ENCODE measurements at regions not wholly inside any gene's neighbourhood (a gene's known extent, or its start where the extent isn't known, plus 50 kb on each side); places are given as distances from the start of the nearest gene placed in this dataset.

DNA sequence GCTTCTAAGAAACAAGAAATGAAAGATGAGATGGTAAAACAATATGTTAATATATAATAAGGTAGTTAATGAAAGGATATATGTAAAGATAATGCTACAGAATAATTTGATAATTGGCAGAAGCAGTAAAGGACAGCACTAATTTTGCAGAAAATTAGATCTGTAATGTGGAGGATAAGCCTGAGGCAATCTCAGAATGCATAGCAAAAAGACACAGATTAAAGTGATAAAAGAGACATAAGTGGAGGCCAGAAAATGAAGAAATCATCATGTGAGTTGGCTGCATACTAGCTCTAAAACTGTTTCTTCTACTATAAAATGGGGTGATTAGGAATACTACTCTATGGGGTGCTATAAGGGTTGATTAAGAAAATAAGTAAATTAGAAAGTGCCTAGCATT lies 225.9 kb downstream of the SEC61B start:
- peaks cover 0 to 21% (median 8%) of the 10 kb centered on the region in 4 donors for H3K4me1 ChIP-seq
- TF ChIP-seq, protein P1, sequence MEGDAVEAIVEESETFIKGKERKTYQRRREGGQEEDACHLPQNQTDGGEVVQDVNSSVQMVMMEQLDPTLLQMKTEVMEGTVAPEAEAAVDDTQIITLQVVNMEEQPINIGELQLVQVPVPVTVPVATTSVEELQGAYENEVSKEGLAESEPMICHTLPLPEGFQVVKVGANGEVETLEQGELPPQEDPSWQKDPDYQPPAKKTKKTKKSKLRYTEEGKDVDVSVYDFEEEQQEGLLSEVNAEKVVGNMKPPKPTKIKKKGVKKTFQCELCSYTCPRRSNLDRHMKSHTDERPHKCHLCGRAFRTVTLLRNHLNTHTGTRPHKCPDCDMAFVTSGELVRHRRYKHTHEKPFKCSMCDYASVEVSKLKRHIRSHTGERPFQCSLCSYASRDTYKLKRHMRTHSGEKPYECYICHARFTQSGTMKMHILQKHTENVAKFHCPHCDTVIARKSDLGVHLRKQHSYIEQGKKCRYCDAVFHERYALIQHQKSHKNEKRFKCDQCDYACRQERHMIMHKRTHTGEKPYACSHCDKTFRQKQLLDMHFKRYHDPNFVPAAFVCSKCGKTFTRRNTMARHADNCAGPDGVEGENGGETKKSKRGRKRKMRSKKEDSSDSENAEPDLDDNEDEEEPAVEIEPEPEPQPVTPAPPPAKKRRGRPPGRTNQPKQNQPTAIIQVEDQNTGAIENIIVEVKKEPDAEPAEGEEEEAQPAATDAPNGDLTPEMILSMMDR (IDR thresholded peaks at IDR 0.05) = no peak

DNA sequence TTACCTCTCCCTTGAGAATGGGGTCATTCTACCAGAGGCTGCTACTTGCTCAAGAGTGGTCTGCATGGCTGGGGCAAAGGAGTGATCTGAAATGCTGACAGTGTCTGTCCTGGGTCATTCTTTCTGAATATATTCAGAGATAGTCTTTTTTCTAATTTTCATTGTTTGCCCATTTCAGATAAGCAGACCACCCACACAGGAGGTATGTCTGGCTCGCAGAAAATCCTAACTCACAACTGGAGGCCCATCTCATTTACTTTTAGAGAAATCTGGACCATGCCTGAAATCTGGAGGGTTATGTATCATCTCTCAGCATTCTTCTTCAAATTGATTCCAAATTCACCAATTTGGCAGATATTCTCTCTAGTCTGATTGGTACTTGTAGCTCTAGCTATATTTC lies 227.6 kb downstream of the SEC61B start:
- TF ChIP-seq, protein P1 (IDR thresholded peaks at IDR 0.05) = no peak
- intact Hi-C loops (cut with DNase I; ENCODE audit: low total_unique reads) = no loop called here

More for the DNA sequence above, 225.9 kb downstream of the SEC61B start:
- Histone ChIP-seq H3K36me3 (no peaks in the 10 kb centered on the region), H3K4me3 (no peak overlapping the region), H3K27me3 (no peaks in the 10 kb centered on the region), H3K9me3 (no peaks in the 10 kb centered on the region), H3K27ac (no peak overlapping the region)
- intact Hi-C loops (cut with DNase I; ENCODE audit: low total_unique reads) = no loop called here
- no peak for DNase-seq

DNA sequence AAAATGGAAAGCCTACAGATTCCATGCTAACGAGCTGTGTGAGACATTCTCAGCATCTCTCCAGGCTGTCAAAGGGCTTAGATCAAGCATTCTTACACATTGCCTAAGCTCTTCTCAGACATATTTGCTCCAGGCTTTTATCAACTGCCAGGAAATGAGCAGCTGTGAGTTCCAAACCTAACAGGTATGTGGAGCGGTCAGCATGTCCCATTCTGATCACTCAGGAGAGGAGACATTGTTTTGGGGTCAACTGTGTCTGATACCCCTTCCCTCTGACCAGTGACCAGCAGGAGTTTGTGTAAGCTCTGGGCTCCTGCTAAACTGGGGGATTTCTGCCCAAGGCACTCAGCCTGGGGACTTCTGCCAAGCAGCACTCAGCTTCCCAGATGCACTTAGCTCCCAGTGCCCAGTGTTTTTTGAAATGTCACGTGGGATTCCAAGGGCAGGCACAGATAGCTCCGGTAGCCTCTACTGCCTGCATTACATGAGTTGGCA lies 229.1 kb downstream of the SEC61B start:
- Histone ChIP-seq H3K36me3 (no peaks in the 10 kb centered on the region), H3K4me1 (peaks cover 0 to 5% (median 1%) of the 10 kb centered on the region in 4 donors), H3K9me3 (no peaks in the 10 kb centered on the region), H3K27ac (no peak overlapping the region), H3K27me3 (no peaks in the 10 kb centered on the region), H3K4me3 (no peak overlapping the region)
- TF ChIP-seq, protein P1 (IDR thresholded peaks at IDR 0.05) = no peak
- DNase-seq = no peak
- intact Hi-C loops (cut with DNase I; ENCODE audit: low total_unique reads) = no loop called here

More for the DNA sequence above, 227.6 kb downstream of the SEC61B start:
- H3K9me3 ChIP-seq = no peaks in the 10 kb centered on the region
- H3K4me3 ChIP-seq = no peak overlapping the region
- peaks cover 0 to 20% (median 7%) of the 10 kb centered on the region in 4 donors for H3K4me1 ChIP-seq
- H3K36me3 ChIP-seq = no peaks in the 10 kb centered on the region
- H3K27me3 ChIP-seq = no peaks in the 10 kb centered on the region
- no peak overlapping the region for H3K27ac ChIP-seq
- no peak for DNase-seq

DNA sequence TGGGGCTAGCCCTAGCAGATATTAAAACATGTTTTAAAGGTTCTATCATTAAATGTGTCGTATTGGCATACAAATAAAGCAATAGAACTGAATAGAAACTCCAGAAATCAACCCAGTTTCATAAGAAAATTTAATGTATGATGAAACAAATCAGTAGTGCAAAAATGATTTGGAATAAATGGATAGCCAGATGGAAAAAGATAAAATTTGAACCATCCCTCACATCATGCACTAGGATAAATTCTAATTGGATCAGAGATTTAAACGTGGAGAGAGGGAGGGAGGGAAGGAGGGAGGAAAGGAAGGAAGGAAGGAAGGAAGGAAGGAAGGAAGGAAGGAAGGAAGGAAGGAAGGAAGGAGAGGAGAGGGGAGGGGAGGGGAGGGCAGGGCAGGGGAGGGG lies 235.3 kb downstream of the SEC61B start:
- Histone ChIP-seq H3K9me3 (no peaks in the 10 kb centered on the region), H3K4me1 (no peaks in the 10 kb centered on the region), H3K27me3 (no peaks in the 10 kb centered on the region), H3K4me3 (no peak overlapping the region), H3K27ac (no peak overlapping the region), H3K36me3 (no peaks in the 10 kb centered on the region)
- DNase-seq = no peak
- TF ChIP-seq, protein P1 (IDR thresholded peaks at IDR 0.05) = no peak
- intact Hi-C loops (cut with DNase I; ENCODE audit: low total_unique reads) = no loop called here

DNA sequence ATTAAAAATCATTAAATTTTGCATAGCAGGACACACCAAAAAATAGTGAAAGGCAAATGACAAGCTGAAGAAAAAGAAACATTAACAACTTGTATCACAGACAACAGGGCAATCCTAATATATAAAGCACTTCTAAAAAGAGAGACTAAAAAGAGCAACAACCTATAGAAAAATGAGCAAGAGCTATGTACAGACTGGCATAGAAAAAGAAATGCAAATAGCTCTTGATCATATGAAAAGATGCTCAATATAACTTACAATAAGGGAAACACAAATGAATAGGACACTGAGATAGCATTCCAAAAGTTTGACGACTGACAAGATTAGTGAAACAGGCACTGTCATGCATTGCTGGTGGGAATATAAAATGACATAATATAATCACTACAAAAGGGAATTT lies 235.9 kb downstream of the SEC61B start:
- H3K27me3 ChIP-seq = no peaks in the 10 kb centered on the region
- TF ChIP-seq, protein P1 (IDR thresholded peaks at IDR 0.05) = no peak

DNA sequence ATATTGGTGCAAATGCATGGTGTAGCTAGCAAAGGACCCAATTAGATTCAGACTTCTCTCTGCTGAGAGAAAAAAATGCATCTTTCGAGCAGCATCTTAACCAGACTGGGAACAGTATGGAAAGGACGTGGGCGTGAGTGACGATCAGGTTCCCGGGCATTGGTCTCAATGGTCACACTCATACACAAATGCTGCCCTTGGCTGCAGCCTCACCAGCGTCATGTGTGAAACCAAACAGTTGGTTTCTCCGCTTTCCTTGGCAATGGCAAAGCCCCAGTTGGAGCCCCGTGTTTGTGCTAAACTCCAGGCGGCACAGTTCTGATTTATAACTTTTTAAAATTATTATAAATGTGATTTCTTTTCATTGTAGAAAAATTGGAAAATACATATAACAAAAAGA lies 237.8 kb downstream of the SEC61B start:
- Histone ChIP-seq H3K27ac (no peak overlapping the region), H3K36me3 (no peaks in the 10 kb centered on the region), H3K27me3 (no peaks in the 10 kb centered on the region), H3K4me3 (no peak overlapping the region), H3K4me1 (peaks cover 0 to 8% (median 4%) of the 10 kb centered on the region in 4 donors), H3K9me3 (no peaks in the 10 kb centered on the region)
- intact Hi-C loops (cut with DNase I; ENCODE audit: low total_unique reads) = no loop called here
- TF ChIP-seq, protein P1 (IDR thresholded peaks at IDR 0.05) = no peak
- DNase-seq = no peak

More for the DNA sequence above, 235.9 kb downstream of the SEC61B start:
- Histone ChIP-seq H3K9me3 (no peaks in the 10 kb centered on the region), H3K4me3 (no peak overlapping the region), H3K27ac (no peak overlapping the region), H3K4me1 (no peaks in the 10 kb centered on the region), H3K36me3 (no peaks in the 10 kb centered on the region)
- no peak for DNase-seq
- intact Hi-C loops (cut with DNase I; ENCODE audit: low total_unique reads) = no loop called here

Data from tibial artery (tissue), 4 donors.